ENCODE measurements at regions not wholly inside any gene's neighbourhood (a gene's known extent, or its start where the extent isn't known, plus 50 kb on each side); places are given as distances from the start of the nearest gene placed in this dataset.

GRCh38 chr5:36457511-36458270, 148.7 kb upstream of the SLC1A3 start:
- intact Hi-C loops (cut with micrococcal nuclease; ENCODE audit: unreplicated experiment): no loop called here
- no TSS peak for BruUV-seq (replicated peaks)
- no peaks in the 10 kb centered on the region for H3K4me1 ChIP-seq (ENCODE audit: insufficient read depth, low read length, poor library complexity, severe bottlenecking)
- no peaks in the 10 kb centered on the region for H3K9me3 ChIP-seq (ENCODE audit: low read length)
- TF ChIP-seq CTCF (conservative IDR thresholded peaks at IDR 0.05; ENCODE audit: low read length) (no peak), EZH2phosphoT487 (IDR thresholded peaks at IDR 0.05; ENCODE audit: borderline replicate concordance, low read depth, low read length) (no peak)
- no peaks in the 10 kb centered on the region for H3K79me2 ChIP-seq (ENCODE audit: insufficient read depth, low read depth, low read length)
- POLR2A ChIA-PET: no interaction called here
- DNase-seq (ENCODE audit: low spot score): no peak
- no peak overlapping the region for H2AFZ ChIP-seq (ENCODE audit: low read length)
- H3K27ac ChIP-seq (ENCODE audit: low read depth, low read length, poor library complexity, severe bottlenecking): no peak overlapping the region
- no peaks in the 10 kb centered on the region for H4K20me1 ChIP-seq (ENCODE audit: insufficient read depth, low read length)
- H3K9me2 ChIP-seq (ENCODE audit: insufficient read depth, low read length): no peaks in the 10 kb centered on the region
- CTCF ChIA-PET (ENCODE audit: unreplicated experiment): no interaction called here
- H3K4me2 ChIP-seq (ENCODE audit: low read length): no peak overlapping the region
- H3K36me3 ChIP-seq (ENCODE audit: insufficient read depth, low read length): no peaks in the 10 kb centered on the region
- no peak overlapping the region for H3K4me3 ChIP-seq (ENCODE audit: low read depth, low read length, poor library complexity, severe bottlenecking)

GRCh38 chr5:36458746-36459145, 147.7 kb upstream of the SLC1A3 start:
- no peaks in the 10 kb centered on the region for H3K36me3 ChIP-seq (ENCODE audit: insufficient read depth, low read length)
- no peak overlapping the region for H3K4me3 ChIP-seq (ENCODE audit: low read depth, low read length, poor library complexity, severe bottlenecking)
- TF ChIP-seq EZH2phosphoT487 (IDR thresholded peaks at IDR 0.05; ENCODE audit: borderline replicate concordance, low read depth, low read length): no peak
- no peak for TF ChIP-seq CTCF (conservative IDR thresholded peaks at IDR 0.05; ENCODE audit: low read length)
- no peaks in the 10 kb centered on the region for H3K9me3 ChIP-seq (ENCODE audit: low read length)
- H2AFZ ChIP-seq (ENCODE audit: low read length): no peak overlapping the region
- no peaks in the 10 kb centered on the region for H4K20me1 ChIP-seq (ENCODE audit: insufficient read depth, low read length)
- ChIA-PET CTCF (ENCODE audit: unreplicated experiment) (no interaction called here), POLR2A (interaction anchor here (0.6 to 1.7 kb wide), 4 partner anchors 10 to 1307 kb away, joined by 3 to 11 read pairs (median 5); no protein-coding TSS in a partner anchor)
- no TSS peak for BruUV-seq (replicated peaks)
- H3K79me2 ChIP-seq (ENCODE audit: insufficient read depth, low read depth, low read length): no peaks in the 10 kb centered on the region
- no peak overlapping the region for H3K27ac ChIP-seq (ENCODE audit: low read depth, low read length, poor library complexity, severe bottlenecking)
- H3K9me2 ChIP-seq (ENCODE audit: insufficient read depth, low read length): no peaks in the 10 kb centered on the region
- H3K4me1 ChIP-seq (ENCODE audit: insufficient read depth, low read length, poor library complexity, severe bottlenecking): no peaks in the 10 kb centered on the region
- H3K4me2 ChIP-seq (ENCODE audit: low read length): no peak overlapping the region
- intact Hi-C loops (cut with micrococcal nuclease; ENCODE audit: unreplicated experiment): no loop called here
- DNase-seq (ENCODE audit: low spot score): no peak
